ENCODE measurements at regions not wholly inside any gene's neighbourhood (a gene's known extent, or its start where the extent isn't known, plus 50 kb on each side); places are given as distances from the start of the nearest gene placed in this dataset.

GRCh38 chr5:102627315-102627714, 127.8 kb upstream of the PAM start:
- Histone ChIP-seq H3K36me3 (ENCODE audit: control insufficient read depth in 2 of 2, extremely low read depth in 1 of 2, insufficient read depth in 2 of 2, low read length in 2 of 2) (no peaks in the 10 kb centered on the region), H3K79me2 (ENCODE audit: control insufficient read depth, insufficient read depth, low read length) (no peaks in the 10 kb centered on the region), H3K9me1 (replicated peaks; ENCODE audit: control insufficient read depth, extremely low read depth, insufficient read depth, low read length) (no peaks in the 10 kb centered on the region), H3K9ac (replicated peaks; ENCODE audit: extremely low read depth, insufficient read depth, low read length) (no peak overlapping the region), H3K4me3 (replicated peaks in 1 of 3; ENCODE audit: insufficient read depth in 1 of 3, low read depth in 1 of 3, low read length in 3 of 3) (no peak overlapping the region), H3K9me3 (replicated peaks; ENCODE audit: control insufficient read depth, insufficient read depth, low read length) (no peaks in the 10 kb centered on the region), H3K27me3 (ENCODE audit: control insufficient read depth in 2 of 2, insufficient read depth in 2 of 2, low read length in 2 of 2) (peaks cover 0 to 4% of the 10 kb centered on the region in 2 experiments), H4K20me1 (replicated peaks; ENCODE audit: control insufficient read depth, extremely low read depth, insufficient read depth, low read length) (no peaks in the 10 kb centered on the region), H3K27ac (ENCODE audit: insufficient read depth, low read depth, low read length) (no peak overlapping the region), H3K4me1 (ENCODE audit: control insufficient read depth, extremely low read depth, insufficient read depth, low read length) (peaks cover 2% of the 10 kb centered on the region), H2AFZ (ENCODE audit: low read depth, low read length) (no peak overlapping the region), H3K4me2 (ENCODE audit: insufficient read depth, low read length) (no peak overlapping the region)
- POLR2A ChIA-PET: no interaction called here
- no TSS peak for BruUV-seq (replicated peaks)
- CTCF ChIA-PET: interaction anchor here (1.4 kb wide), 1 partner anchor 12 kb away, joined by 3 read pairs; no protein-coding TSS in a partner anchor
- no peak for FAIRE-seq
- DNase-seq (ENCODE audit: low read depth, low spot score): peak; percentile 5
- intact Hi-C loops (cut with micrococcal nuclease): no loop called here
- TF ChIP-seq POLR2A (IDR thresholded peaks at IDR 0.05; ENCODE audit: low read depth, low read length) (no peak), GATA2 (IDR thresholded peaks at IDR 0.05; ENCODE audit: insufficient read depth, insufficient read length, low read depth, low read length) (peak; percentile 14), MAX (IDR thresholded peaks at IDR 0.05; ENCODE audit: insufficient read depth, insufficient read length) (no peak), EZH2 (IDR thresholded peaks at IDR 0.05; ENCODE audit: borderline replicate concordance, low read depth, low read length, severe bottlenecking) (no peak), FOS (IDR thresholded peaks at IDR 0.05; ENCODE audit: borderline replicate concordance, insufficient read depth, low read length) (peak; percentile 54), CTCF (IDR thresholded peaks at IDR 0.05; ENCODE audit: extremely low read depth in 1 of 2, insufficient read depth in 1 of 2, low read depth in 1 of 2, low read length in 2 of 2) (no peak), POLR2AphosphoS5 (IDR thresholded peaks at IDR 0.05; ENCODE audit: insufficient read depth, low read depth, low read length) (no peak), MYC (IDR thresholded peaks at IDR 0.05; ENCODE audit: low read depth, low read length) (no peak), JUN (IDR thresholded peaks at IDR 0.05; ENCODE audit: borderline replicate concordance, insufficient read depth, insufficient read length, low read depth) (peak; percentile 19)
- dilution Hi-C loops (cut with MboI; ENCODE audit: extremely low pct_ligation_motif_present, low sequenced_read_pairs): no loop called here
